ENCODE measurements at regions not wholly inside any gene's neighbourhood (a gene's known extent, or its start where the extent isn't known, plus 50 kb on each side); places are given as distances from the start of the nearest gene placed in this dataset.
A peak's percentile ranks its signal among the peaks of the same experiment; 100 is the strongest.

DNA sequence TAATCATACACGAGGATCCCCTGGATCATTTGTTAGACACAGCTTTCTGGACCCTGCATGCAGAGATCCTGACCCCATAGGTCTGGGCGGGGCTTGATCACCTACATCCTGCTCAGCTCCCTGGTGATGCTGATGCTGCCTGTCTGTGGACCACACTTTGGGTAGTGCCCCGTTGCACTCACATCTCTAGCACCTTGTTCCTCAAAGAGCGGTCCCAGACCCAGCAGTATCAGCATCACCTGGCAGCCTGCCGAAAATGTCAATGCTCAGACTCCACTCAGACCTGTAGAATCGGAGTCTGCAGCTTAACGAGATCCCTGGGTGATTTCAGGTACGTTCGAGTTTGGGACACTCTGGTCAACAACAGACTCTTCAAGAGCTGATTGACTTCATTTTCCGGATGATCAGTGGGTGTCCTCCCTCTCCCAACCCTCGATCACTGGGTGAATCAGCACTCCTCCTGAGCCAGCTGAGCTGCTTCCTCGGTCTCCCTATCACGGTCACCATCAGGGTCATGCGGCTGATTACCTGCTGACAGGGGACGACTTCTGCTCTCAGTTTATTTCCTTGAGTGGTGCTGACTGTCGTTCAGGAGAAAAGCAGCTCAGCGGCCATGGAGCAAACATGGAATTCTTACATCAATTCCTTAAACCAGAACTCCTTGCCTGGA lies 150.6 kb upstream of the RAB12 start:
- no peak for DNase-seq

- DNase-seq = no peak
These were observed 148.5 kb upstream of the RAB12 start for GRCh38 chr18:8460748-8461147.

DNA sequence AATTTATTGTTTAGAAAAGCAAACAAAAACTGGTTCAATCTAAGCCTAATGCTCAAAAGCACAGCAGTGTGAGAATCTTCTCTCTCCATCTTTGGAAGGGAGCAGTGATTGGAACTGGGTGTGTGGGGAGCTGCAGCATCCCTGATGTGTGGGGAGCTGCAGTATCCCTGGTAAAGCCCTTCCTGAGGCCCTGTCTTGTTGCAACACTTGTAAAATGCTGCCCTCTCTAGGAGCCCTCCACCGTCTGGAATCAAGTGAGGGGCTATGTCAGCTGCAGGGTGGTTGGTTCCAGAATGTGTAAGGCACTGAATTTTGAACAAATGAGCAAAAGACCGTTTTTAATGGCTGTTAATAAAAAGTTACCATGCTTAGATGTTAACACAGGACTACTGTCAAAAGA lies 147.7 kb upstream of the RAB12 start:
- no peak for DNase-seq

GRCh38 chr18:8462651-8463185 lies 146.5 kb upstream of the RAB12 start:
- DNase-seq = no peak

DNA sequence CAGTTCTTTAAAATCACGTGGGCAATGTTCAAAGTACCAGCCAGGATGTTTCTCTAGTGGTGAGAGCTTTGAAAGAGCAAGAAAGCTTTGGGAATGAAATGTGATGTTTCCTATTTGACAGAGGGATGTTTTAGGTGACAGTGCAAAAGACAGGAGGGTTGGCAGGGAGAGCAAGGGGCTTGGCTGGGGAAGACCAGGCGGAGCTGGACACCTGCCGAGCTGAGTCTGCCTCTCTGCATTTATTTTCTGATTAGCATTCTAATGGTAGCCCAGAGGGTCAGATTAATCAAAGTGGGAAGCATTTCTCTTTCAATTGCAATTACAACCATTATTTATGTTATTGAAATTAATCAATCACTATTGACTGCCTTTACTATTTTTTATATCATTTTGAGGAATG lies 145.4 kb upstream of the RAB12 start:
- DNase-seq = no peak

GRCh38 chr18:8468191-8468590 lies 141.0 kb upstream of the RAB12 start:
- no peak for DNase-seq

DNA sequence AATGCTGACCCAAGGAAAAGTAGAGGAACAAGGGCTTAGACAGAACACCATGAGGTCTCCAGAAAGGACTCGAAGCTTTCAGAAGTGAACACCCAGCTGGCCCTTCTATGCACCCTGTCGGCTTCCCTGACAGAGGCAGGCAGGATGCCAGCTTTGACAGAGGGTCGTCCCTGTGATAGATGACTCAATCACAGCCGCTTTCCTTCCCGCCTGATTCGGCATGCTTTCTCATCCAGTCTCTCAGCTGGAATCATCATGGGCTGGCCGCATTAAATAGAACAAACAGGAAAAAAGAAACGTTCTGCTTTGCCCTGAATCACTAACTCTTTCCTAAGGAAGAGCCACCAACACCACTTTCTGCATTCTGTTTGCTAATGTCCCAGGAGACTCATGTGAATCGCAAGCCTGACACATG lies 140.3 kb upstream of the RAB12 start:
- DNase-seq = no peak

GRCh38 chr18:8469544-8470130 lies 139.6 kb upstream of the RAB12 start:
- DNase-seq = no peak

GRCh38 chr18:8471372-8471771 lies 137.9 kb upstream of the RAB12 start:
- DNase-seq = no peak

GRCh38 chr18:8474661-8475060 lies 134.6 kb upstream of the RAB12 start:
- DNase-seq = no peak

DNA sequence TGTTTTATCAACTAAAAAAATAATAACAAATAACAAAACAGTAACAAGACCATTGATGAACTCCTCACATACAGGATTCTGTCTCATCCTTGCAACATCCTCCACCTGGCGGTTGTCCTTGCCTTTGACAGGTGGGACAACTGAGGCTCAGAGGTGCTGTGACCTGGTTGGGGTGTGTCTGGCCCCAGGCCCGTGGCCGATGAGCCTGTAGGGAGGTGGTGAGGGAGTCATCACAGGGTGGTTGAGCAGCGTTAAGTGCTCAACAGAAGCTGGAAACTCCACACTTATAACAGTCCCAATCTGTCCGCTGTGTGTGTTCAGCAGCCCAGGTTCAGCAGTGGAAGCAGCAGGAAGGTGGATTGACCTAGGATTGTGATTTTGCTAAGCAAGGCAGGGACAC lies 131.6 kb upstream of the RAB12 start:
- DNase-seq = no peak

DNA sequence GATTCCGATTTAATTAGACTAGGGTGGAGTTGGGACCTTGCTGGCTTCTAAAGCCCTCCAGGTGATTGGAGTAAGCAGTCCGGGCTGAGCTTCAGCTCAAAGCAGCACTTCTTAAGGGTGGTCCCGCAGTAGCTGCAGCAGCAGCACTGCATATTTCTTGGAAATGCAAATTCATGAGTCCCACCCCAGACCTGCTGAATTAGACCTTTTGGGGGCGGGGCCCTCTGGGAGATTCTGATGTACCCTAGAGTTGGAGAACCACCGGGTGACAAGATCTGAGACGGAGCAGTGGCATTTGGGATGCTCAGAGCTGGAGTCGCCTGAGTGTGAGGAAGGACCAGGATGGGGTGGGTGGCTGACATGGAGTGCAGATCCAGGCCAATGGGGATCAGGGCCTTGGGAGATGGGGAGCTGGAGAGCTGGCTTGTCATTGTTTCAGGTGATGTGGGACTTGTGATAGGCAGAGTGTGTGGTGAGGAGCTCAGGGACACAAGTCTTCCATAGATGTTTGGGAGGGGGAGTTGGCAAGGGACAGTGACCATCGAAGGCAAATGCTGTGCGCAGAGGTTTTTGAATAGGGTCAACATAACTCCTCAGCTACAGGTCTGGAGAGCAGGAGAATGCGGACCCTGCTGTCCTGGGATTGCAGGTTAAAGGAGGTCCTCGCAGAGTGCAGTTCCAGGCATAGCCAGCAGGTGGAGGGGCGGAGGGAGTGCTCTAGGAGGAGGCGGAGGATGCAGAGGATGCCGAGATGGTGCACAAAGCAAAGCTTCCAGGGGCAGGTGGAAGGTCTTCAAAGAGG lies 130.9 kb upstream of the RAB12 start:
- DNase-seq = peak; percentile 44

DNA sequence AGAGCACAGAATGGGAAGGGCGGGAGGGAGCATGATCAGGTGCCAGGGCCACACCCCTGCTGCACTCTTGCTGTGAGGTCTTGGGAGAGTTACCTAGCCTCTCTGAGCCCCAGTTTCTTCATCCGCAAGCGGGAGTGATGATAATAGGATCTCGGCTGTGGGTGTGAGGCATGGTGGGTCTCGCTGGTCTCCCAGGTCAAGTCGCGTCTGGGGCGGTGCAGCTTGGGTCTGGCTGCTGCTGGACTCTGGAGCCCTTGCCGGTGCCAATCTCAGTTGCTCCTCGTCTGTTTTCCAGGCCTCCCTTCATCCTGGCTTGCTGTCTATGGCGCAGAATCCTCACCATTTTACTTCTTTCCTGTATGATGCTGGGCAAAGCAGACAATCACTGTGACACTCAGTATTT lies 130.3 kb upstream of the RAB12 start:
- DNase-seq = no peak

- no peak for DNase-seq
These were observed 129.4 kb upstream of the RAB12 start for GRCh38 chr18:8479789-8480188.

GRCh38 chr18:8480506-8481328 lies 128.5 kb upstream of the RAB12 start:
- no peak for DNase-seq

DNA sequence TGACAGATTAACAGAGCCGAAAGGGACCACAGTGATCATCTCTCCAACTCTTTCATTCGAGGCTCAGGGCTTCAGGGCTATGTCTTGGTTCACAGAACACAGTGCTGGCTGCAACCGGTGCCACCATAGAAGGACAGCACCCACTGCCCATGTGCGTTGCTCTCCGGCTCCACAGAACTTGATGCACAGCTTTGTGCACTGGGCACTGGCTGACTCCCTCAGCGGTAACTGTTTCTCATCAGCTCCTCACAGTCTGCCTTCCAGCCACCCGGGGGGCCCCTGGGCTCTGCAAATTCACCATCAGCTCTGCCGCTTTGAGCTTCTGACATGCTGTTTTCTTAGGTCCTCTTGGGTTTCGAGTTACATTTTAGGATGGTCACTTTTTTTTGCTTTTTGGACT lies 124.3 kb upstream of the RAB12 start:
- no peak for DNase-seq

- DNase-seq = no peak
These were observed 119.5 kb upstream of the RAB12 start for GRCh38 chr18:8489761-8490160.

GRCh38 chr18:8491516-8491915 lies 117.7 kb upstream of the RAB12 start:
- no peak for DNase-seq

GRCh38 chr18:8493141-8493540 lies 116.1 kb upstream of the RAB12 start:
- no peak for DNase-seq

DNA sequence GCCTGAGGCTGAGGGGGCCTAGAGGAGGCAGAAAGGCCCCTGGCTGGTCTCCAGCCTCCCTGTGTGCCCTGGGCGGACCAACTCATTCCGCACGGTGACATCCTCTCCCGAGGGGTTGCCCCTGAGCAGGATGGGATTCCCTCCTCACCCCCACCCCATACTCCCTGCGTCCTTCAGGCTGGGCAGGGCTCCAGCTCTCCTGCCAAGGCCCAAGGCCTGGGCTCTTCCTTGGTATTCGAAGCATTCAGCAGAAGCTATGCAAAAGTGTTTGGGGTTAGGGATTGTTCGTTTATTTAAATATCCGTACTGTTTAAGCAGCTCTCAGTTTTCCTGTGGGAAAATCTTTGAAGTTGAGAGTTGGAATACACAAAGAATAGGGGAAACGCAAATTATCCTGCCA lies 113.1 kb upstream of the RAB12 start:
- no peak for DNase-seq

GRCh38 chr18:8498905-8499304 lies 110.3 kb upstream of the RAB12 start:
- DNase-seq = no peak

DNA sequence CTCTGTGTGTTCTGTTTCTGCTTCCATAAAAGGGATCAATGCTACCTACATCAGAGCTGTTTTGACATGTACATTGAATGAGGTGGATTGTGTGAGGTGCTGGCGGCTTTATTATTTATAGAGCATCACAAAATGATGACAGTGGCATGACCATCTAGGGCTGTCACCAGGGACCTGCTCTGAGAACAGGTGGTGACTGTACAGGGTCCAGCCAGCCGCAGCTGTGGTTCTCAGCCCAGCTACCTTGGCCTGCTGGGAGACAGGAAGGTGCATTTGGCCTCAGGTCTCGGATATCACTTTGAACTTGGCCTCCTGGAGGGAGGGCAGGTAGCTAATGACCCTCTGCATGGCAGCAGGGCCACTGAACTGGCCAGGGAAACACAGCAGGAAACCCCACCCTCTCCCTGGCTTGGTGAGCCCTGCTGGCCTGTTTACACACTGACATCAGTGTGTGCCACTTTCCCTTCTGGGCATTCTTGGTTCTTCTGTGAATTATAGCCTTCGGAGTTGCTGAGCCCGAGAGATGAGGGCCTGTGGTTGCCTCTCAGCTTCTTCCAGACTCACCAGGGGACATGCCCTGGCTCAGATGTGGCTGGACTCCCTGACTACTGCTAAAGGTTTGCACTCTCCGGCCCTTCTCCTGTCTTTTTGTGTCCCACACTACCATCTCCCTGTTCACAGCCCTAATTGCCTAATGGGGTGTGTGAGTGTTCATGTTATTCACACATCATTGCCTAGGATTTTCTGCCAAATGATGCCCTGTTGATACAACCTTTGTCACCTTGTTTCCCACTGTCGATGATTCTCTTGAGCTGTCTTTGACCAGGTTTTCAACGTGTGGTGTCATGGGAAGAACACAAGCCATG lies 109.2 kb upstream of the RAB12 start:
- no peak for DNase-seq
